ENCODE measurements at regions not wholly inside any gene's neighbourhood (a gene's known extent, or its start where the extent isn't known, plus 50 kb on each side); places are given as distances from the start of the nearest gene placed in this dataset.

GRCh38 chr3:152522036-152522435, 253.3 kb downstream of the MBNL1 start:
- TF ChIP-seq, protein P1, sequence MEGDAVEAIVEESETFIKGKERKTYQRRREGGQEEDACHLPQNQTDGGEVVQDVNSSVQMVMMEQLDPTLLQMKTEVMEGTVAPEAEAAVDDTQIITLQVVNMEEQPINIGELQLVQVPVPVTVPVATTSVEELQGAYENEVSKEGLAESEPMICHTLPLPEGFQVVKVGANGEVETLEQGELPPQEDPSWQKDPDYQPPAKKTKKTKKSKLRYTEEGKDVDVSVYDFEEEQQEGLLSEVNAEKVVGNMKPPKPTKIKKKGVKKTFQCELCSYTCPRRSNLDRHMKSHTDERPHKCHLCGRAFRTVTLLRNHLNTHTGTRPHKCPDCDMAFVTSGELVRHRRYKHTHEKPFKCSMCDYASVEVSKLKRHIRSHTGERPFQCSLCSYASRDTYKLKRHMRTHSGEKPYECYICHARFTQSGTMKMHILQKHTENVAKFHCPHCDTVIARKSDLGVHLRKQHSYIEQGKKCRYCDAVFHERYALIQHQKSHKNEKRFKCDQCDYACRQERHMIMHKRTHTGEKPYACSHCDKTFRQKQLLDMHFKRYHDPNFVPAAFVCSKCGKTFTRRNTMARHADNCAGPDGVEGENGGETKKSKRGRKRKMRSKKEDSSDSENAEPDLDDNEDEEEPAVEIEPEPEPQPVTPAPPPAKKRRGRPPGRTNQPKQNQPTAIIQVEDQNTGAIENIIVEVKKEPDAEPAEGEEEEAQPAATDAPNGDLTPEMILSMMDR (IDR thresholded peaks at IDR 0.05 in 8 of 11, conservative IDR thresholded peaks at IDR 0.05 in 3 of 11), result no peak
- no peak for TF ChIP-seq POLR2A (IDR thresholded peaks at IDR 0.05)
